Fibroblast of lung (primary cell): ENCODE measurements at regions not wholly inside any gene's neighbourhood (a gene's known extent, or its start where the extent isn't known, plus 50 kb on each side); places are given as distances from the start of the nearest gene placed in this dataset.
A peak's percentile ranks its signal among the peaks of the same experiment; 100 is the strongest.

Source experiments
- DNase-seq, 2 donors: peaks; one replicate each; pipeline versions ENCODE4 v3.0.0 to v3.0.0-alpha.2; 2010; ENCODE audit warnings: low read depth in 2 of 2
- H2AFZ ChIP-seq: 2 replicates; pipeline ENCODE4 v1.5.1; 2012; ENCODE audit warnings: low read length, control low read depth, inconsistent platforms
- H3K27ac ChIP-seq: 2 replicates; pipeline ENCODE4 v1.5.1; 2011; ENCODE audit warnings: low read length, control low read depth; ENCODE audit not compliant: insufficient read depth
- H3K27me3 ChIP-seq: 2 replicates; pipeline ENCODE4 v1.5.1; 2011; ENCODE audit warnings: mild to moderate bottlenecking, low read length; ENCODE audit not compliant: control insufficient read depth, insufficient read depth
- H3K36me3 ChIP-seq: 2 replicates; pipeline ENCODE4 v1.5.1; 2011; ENCODE audit warnings: low read length; ENCODE audit not compliant: control insufficient read depth, insufficient read depth
- H3K4me1 ChIP-seq: 2 replicates; pipeline ENCODE4 v1.5.1; 2011; ENCODE audit warnings: low read length; ENCODE audit not compliant: control insufficient read depth, insufficient read depth; ENCODE audit errors: extremely low read depth
- H3K4me2 ChIP-seq: 2 replicates; pipeline ENCODE4 v1.5.1; 2011; ENCODE audit warnings: low read length, control low read depth; ENCODE audit not compliant: insufficient read depth; ENCODE audit errors: extremely low read depth
- H3K4me3 ChIP-seq, 4 experiments: fragments of 200-600 bp in 1 of 4; sonication (generic) in 1 of 4; replicated peaks in 1 of 4; 2 replicates each; pipeline ENCODE4 v1.5.1; 2011 to 2016; ENCODE audit warnings: low read length in 4 of 4, low read depth in 3 of 4, mild to moderate bottlenecking in 3 of 4, control low read depth in 2 of 4, inconsistent platforms in 1 of 4, mixed read lengths in 1 of 4; ENCODE audit not compliant: insufficient read depth in 1 of 4; ENCODE audit errors: control extremely low read depth in 1 of 4
- H3K79me2 ChIP-seq: 2 replicates; pipeline ENCODE4 v1.5.1; 2012; ENCODE audit warnings: mild to moderate bottlenecking, low read length, inconsistent platforms; ENCODE audit not compliant: control insufficient read depth, insufficient read depth
- H3K9ac ChIP-seq: 2 replicates; pipeline ENCODE4 v1.5.1; 2011; ENCODE audit warnings: mild to moderate bottlenecking, low read length, control low read depth; ENCODE audit not compliant: insufficient read depth
- H3K9me3 ChIP-seq: 2 replicates; pipeline ENCODE4 v1.5.1; 2012; ENCODE audit warnings: low read depth, low read length; ENCODE audit not compliant: control insufficient read depth, insufficient read depth
- H4K20me1 ChIP-seq: 2 replicates; pipeline ENCODE4 v1.5.1; 2011; ENCODE audit warnings: low read length; ENCODE audit not compliant: control insufficient read depth, insufficient read depth; ENCODE audit errors: extremely low read depth
- EZH2 ChIP-seq: IDR thresholded peaks from 2 replicates; pipeline ENCODE4 v1.5.1; 2012; ENCODE audit warnings: low read length, control low read depth, mild to moderate bottlenecking; ENCODE audit errors: missing control alignments
- TF ChIP-seq, protein P1 (sequence below), 2 donors: IDR thresholded peaks in 1 of 2; conservative IDR thresholded peaks in 1 of 2; 1 replicate in 1 of 2; 2 replicates in 1 of 2; pipeline ENCODE4 v1.5.1; 2011 to 2012; ENCODE audit warnings: low read length in 2 of 2, control low read depth in 1 of 2, inconsistent platforms in 1 of 2, low read depth in 1 of 2, mild to moderate bottlenecking in 1 of 2

DNA sequence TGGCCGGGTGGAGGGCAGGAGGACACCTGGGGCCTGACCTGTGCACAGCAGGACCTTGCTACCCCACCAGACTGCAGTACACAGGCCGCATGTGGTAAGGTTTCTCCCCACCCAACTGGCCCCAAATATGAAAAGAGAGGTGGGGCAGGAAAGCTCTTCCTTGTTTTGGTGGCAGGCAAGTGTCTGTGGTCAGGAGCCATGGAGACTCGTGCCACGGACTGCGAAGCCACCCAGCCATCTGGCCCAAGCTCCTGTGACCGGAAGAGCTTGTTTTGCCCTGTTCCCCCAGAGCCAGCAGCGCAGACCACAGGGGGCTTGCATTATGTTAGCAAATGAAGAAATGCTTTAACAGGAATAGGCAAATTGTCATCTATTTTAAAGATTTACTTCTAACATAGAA is 54.9 kb downstream of the OLIG1 start:
- H3K27me3 ChIP-seq = peaks cover 4% of the 10 kb centered on the region
- no peak overlapping the region for H3K4me3 ChIP-seq
- H2AFZ ChIP-seq = no peak overlapping the region
- H3K4me1 ChIP-seq = no peaks in the 10 kb centered on the region
- H3K27ac ChIP-seq = no peak overlapping the region
- no peak for TF ChIP-seq EZH2
- TF ChIP-seq, protein P1, sequence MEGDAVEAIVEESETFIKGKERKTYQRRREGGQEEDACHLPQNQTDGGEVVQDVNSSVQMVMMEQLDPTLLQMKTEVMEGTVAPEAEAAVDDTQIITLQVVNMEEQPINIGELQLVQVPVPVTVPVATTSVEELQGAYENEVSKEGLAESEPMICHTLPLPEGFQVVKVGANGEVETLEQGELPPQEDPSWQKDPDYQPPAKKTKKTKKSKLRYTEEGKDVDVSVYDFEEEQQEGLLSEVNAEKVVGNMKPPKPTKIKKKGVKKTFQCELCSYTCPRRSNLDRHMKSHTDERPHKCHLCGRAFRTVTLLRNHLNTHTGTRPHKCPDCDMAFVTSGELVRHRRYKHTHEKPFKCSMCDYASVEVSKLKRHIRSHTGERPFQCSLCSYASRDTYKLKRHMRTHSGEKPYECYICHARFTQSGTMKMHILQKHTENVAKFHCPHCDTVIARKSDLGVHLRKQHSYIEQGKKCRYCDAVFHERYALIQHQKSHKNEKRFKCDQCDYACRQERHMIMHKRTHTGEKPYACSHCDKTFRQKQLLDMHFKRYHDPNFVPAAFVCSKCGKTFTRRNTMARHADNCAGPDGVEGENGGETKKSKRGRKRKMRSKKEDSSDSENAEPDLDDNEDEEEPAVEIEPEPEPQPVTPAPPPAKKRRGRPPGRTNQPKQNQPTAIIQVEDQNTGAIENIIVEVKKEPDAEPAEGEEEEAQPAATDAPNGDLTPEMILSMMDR (conservative IDR thresholded peaks at IDR 0.05 in 1 of 2, IDR thresholded peaks at IDR 0.05 in 1 of 2; ENCODE audit: low read depth in 1 of 2, low read length in 2 of 2) = no peak
- no peak for DNase-seq
- no peaks in the 10 kb centered on the region for H3K9me3 ChIP-seq
- H3K4me2 ChIP-seq = no peak overlapping the region
- H3K79me2 ChIP-seq = no peaks in the 10 kb centered on the region
- no peak overlapping the region for H3K9ac ChIP-seq
- no peaks in the 10 kb centered on the region for H4K20me1 ChIP-seq
- H3K36me3 ChIP-seq = no peaks in the 10 kb centered on the region

DNA sequence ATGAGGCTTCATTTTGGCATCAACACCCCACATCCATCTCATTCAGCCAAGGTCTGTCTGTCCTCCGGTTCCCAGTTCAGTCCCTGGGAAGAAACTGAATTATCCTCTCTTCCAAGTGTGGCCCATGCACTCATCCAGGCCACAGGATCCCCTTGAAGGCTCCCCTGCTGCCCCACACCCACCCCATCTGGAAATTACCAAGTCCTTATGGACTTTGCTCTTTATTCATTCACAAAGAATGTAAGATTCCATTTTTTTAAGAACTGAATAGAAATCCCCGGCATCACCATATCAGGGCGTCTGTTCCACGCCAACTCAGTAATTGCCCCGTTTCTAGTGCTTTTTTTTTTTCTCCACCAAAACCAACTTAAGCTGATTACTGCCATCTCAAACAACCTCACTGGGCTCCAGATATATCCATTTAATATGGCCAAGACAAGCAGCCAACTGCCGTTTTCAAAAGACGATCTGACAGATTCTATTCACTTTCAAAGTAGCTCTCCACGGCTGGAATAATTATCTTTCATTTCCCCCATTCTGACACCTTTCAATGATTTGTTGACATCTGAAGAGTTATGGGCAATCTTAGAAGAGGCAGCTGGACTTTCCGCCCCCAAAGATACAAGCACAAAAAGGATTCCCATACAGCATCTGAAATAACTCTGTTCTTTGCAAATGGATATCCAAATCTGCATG is 55.9 kb downstream of the OLIG1 start:
- TF ChIP-seq, protein P1 (conservative IDR thresholded peaks at IDR 0.05 in 1 of 2, IDR thresholded peaks at IDR 0.05 in 1 of 2; ENCODE audit: low read depth in 1 of 2, low read length in 2 of 2) = no peak
- TF ChIP-seq EZH2 = no peak
- H3K27ac ChIP-seq = no peak overlapping the region
- no peaks in the 10 kb centered on the region for H3K36me3 ChIP-seq
- no peaks in the 10 kb centered on the region for H3K79me2 ChIP-seq
- H3K4me1 ChIP-seq = no peaks in the 10 kb centered on the region
- no peak overlapping the region for H3K4me2 ChIP-seq
- H4K20me1 ChIP-seq = no peaks in the 10 kb centered on the region
- H3K27me3 ChIP-seq = peaks cover 7% of the 10 kb centered on the region
- H3K9ac ChIP-seq = no peak overlapping the region
- DNase-seq = peak in 1 of 2 donors; percentile 26
- no peaks in the 10 kb centered on the region for H3K9me3 ChIP-seq
- H2AFZ ChIP-seq = no peak overlapping the region
- no peak overlapping the region for H3K4me3 ChIP-seq

DNA sequence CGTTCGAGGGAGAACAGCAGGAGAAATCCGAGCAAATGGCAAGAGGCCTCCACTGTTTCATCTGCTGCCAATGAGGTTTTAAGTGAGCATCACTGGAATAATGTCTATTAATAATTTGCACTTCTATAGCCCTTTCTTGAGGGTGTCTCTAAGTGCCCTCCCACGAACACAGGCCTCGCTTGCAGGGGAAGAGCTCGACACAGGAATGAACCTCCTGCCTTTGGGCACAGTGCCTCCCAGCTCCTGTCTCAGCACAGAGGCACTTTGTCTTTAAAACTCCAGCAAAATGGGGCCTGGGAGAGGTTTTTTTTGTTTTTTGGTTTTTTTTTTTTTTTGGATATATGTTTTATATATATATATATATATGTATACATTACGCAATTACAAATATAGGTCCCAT is 56.6 kb downstream of the OLIG1 start:
- H3K27ac ChIP-seq = no peak overlapping the region

More for the DNA sequence above, 56.6 kb downstream of the OLIG1 start:
- Histone ChIP-seq H3K9me3 (no peaks in the 10 kb centered on the region), H2AFZ (no peak overlapping the region), H3K4me1 (no peaks in the 10 kb centered on the region), H3K4me3 (no peak overlapping the region), H3K4me2 (no peak overlapping the region), H3K36me3 (no peaks in the 10 kb centered on the region), H3K27me3 (peaks cover 11% of the 10 kb centered on the region), H3K9ac (no peak overlapping the region), H3K79me2 (no peaks in the 10 kb centered on the region), H4K20me1 (no peaks in the 10 kb centered on the region)
- no peak for DNase-seq
- TF ChIP-seq, protein P1 (conservative IDR thresholded peaks at IDR 0.05 in 1 of 2, IDR thresholded peaks at IDR 0.05 in 1 of 2; ENCODE audit: low read depth in 1 of 2, low read length in 2 of 2) = no peak
- TF ChIP-seq EZH2 = no peak
